NB4 (cell line): ENCODE measurements at regions not wholly inside any gene's neighbourhood (a gene's known extent, or its start where the extent isn't known, plus 50 kb on each side); places are given as distances from the start of the nearest gene placed in this dataset.

Experiments
- DNase-seq: peaks from one replicate; pipeline ENCODE4 v3.0.0; 2010; ENCODE audit warnings: low read depth
- H3K4me3 ChIP-seq: one replicate; pipeline ENCODE4 v1.5.1; 2011; ENCODE audit warnings: mild to moderate bottlenecking, low read depth, low read length, moderate library complexity
- CTCF ChIP-seq: IDR thresholded peaks from one replicate; pipeline ENCODE4 v1.5.1; 2012; ENCODE audit warnings: low read depth, low read length
- MAX ChIP-seq: IDR thresholded peaks from 2 replicates; pipeline ENCODE4 v1.6.1; 2011; ENCODE audit warnings: low read depth, low read length
- MYC ChIP-seq: IDR thresholded peaks from 2 replicates; pipeline ENCODE4 v1.6.1; 2011; ENCODE audit warnings: low read depth, low read length
- POLR2A ChIP-seq: IDR thresholded peaks from 2 replicates; pipeline ENCODE4 v1.6.1; 2011; ENCODE audit warnings: mild to moderate bottlenecking; ENCODE audit not compliant: insufficient read length; ENCODE audit errors: extremely low read depth

GRCh38 chr6:163935158-163935762 is 520.7 kb downstream of the QKI start:
- no peak for DNase-seq
- no peak overlapping the region for H3K4me3 ChIP-seq
- TF ChIP-seq MYC (no peak), CTCF (no peak), POLR2A (no peak), MAX (no peak)

- H3K4me3 ChIP-seq, result no peak overlapping the region
- no peak for DNase-seq
- TF ChIP-seq MYC (no peak), POLR2A (no peak), MAX (no peak), CTCF (no peak)
These were observed 515.5 kb downstream of the QKI start for GRCh38 chr6:163930012-163930411.

- no peak for DNase-seq
- TF ChIP-seq MAX (no peak), POLR2A (no peak), CTCF (no peak), MYC (no peak)
- H3K4me3 ChIP-seq, result no peak overlapping the region
These were observed 515.0 kb downstream of the QKI start for GRCh38 chr6:163929538-163929937.

- TF ChIP-seq POLR2A (no peak), MAX (no peak), CTCF (no peak), MYC (no peak)
- H3K4me3 ChIP-seq, result no peak overlapping the region
- no peak for DNase-seq
These were observed 512.1 kb downstream of the QKI start for GRCh38 chr6:163926642-163927041.

- no peak overlapping the region for H3K4me3 ChIP-seq
- DNase-seq, result no peak
- TF ChIP-seq MAX (no peak), MYC (no peak), POLR2A (no peak), CTCF (no peak)
These were observed 511.3 kb downstream of the QKI start for GRCh38 chr6:163925839-163926238.
